ENCODE measurements at regions not wholly inside any gene's neighbourhood (a gene's known extent, or its start where the extent isn't known, plus 50 kb on each side); places are given as distances from the start of the nearest gene placed in this dataset.

DNA sequence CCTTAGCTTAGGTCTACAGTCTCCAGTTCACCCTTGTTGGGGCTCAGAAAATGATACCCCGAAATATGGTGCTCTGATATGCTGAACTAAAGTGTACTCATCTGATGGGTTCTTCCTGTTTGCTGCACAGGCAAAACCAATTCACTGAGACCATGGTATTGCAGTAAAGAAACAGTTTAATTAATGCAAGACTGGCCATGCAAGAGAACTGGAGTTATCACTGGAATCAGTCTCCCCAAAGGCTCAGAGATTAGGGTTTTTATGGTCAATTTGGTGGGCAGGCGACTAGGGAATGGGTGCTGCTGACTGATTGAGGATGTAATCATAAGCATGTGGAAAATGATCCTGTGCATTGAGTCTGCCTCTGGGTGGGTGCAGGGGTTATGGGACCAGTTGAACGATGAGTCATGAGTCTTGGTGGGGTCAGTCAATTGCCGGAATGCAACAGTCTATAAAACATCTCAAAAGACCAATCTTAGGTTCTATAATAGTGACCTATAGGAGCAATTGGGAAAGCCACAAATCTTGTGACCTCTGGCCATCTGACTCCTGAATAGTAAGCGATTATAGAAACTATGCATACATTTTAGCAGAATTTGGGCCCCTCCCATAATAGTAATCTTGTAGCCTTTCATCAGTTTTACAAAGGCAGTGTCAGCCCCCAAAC, 113.0 kb upstream of the ANKRD55 start:
- WGBS (ENCODE audit: insufficient coverage, low coverage, missing lambda C conversion rate) = 4% methylated on average over 5 of the region's 5 CpGs
- in situ Hi-C loops (cut with MboI) = no loop called here
- no TSS peak for BruUV-seq (replicated peaks)

More for the DNA sequence above, 113.0 kb upstream of the ANKRD55 start:
- TF ChIP-seq ZNF12 (CRISPR knock-in tag; IDR thresholded peaks at IDR 0.05) = no peak
- TF ChIP-seq, protein P1, sequence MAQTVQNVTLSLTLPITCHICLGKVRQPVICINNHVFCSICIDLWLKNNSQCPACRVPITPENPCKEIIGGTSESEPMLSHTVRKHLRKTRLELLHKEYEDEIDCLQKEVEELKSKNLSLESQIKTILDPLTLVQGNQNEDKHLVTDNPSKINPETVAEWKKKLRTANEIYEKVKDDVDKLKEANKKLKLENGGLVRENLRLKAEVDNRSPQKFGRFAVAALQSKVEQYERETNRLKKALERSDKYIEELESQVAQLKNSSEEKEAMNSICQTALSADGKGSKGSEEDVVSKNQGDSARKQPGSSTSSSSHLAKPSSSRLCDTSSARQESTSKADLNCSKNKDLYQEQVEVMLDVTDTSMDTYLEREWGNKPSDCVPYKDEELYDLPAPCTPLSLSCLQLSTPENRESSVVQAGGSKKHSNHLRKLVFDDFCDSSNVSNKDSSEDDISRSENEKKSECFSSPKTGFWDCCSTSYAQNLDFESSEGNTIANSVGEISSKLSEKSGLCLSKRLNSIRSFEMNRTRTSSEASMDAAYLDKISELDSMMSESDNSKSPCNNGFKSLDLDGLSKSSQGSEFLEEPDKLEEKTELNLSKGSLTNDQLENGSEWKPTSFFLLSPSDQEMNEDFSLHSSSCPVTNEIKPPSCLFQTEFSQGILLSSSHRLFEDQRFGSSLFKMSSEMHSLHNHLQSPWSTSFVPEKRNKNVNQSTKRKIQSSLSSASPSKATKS (CRISPR knock-in tag; IDR thresholded peaks at IDR 0.05) = no peak
- TF ChIP-seq, protein P2, sequence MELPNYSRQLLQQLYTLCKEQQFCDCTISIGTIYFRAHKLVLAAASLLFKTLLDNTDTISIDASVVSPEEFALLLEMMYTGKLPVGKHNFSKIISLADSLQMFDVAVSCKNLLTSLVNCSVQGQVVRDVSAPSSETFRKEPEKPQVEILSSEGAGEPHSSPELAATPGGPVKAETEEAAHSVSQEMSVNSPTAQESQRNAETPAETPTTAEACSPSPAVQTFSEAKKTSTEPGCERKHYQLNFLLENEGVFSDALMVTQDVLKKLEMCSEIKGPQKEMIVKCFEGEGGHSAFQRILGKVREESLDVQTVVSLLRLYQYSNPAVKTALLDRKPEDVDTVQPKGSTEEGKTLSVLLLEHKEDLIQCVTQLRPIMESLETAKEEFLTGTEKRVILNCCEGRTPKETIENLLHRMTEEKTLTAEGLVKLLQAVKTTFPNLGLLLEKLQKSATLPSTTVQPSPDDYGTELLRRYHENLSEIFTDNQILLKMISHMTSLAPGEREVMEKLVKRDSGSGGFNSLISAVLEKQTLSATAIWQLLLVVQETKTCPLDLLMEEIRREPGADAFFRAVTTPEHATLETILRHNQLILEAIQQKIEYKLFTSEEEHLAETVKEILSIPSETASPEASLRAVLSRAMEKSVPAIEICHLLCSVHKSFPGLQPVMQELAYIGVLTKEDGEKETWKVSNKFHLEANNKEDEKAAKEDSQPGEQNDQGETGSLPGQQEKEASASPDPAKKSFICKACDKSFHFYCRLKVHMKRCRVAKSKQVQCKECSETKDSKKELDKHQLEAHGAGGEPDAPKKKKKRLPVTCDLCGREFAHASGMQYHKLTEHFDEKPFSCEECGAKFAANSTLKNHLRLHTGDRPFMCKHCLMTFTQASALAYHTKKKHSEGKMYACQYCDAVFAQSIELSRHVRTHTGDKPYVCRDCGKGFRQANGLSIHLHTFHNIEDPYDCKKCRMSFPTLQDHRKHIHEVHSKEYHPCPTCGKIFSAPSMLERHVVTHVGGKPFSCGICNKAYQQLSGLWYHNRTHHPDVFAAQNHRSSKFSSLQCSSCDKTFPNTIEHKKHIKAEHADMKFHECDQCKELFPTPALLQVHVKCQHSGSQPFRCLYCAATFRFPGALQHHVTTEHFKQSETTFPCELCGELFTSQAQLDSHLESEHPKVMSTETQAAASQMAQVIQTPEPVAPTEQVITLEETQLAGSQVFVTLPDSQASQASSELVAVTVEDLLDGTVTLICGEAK (IDR thresholded peaks at IDR 0.05) = no peak
- TF ChIP-seq, protein P2 (CRISPR knock-in tag; IDR thresholded peaks at IDR 0.05) = no peak
- TF ChIP-seq PHF8 (IDR thresholded peaks at IDR 0.05; ENCODE audit: borderline replicate concordance, low read length) = no peak
- TF ChIP-seq COPS2 (conservative IDR thresholded peaks at IDR 0.05) = no peak
- TF ChIP-seq ETS2 (tag; IDR thresholded peaks at IDR 0.05; ENCODE audit: borderline replicate concordance, poor library complexity, severe bottlenecking) = no peak
- H3K4me1 ChIP-seq (replicated peaks in 1 of 2; ENCODE audit: control insufficient read depth in 2 of 2, insufficient read depth in 2 of 2, low read length in 2 of 2) = no peaks in the 10 kb centered on the region
- DNase-seq (ENCODE audit: extremely low read depth in 1 of 4, low spot score in 3 of 4) (no peak), FAIRE-seq (no peak), ATAC-seq (no peak)
- no peak overlapping the region for H3K27ac ChIP-seq (ENCODE audit: extremely low read depth, low read depth, low read length)
- H3K9me1 ChIP-seq (ENCODE audit: control insufficient read depth, insufficient read depth, low read length) = no peaks in the 10 kb centered on the region
- no peaks in the 10 kb centered on the region for H3K9me3 ChIP-seq (replicated peaks; ENCODE audit: control insufficient read depth, insufficient read depth, low read depth, low read length)
- H3K4me2 ChIP-seq (ENCODE audit: insufficient read depth, low read length) = no peak overlapping the region
- H3K27me3 ChIP-seq (ENCODE audit: control insufficient read depth in 2 of 2, insufficient read depth in 2 of 2, low read length in 2 of 2) = peaks cover 3 to 7% of the 10 kb centered on the region in 2 experiments; a peak in 2 of 5 replicates
- H3K79me2 ChIP-seq (ENCODE audit: control insufficient read depth, insufficient read depth, low read length) = no peaks in the 10 kb centered on the region
- H3K36me3 ChIP-seq (ENCODE audit: control insufficient read depth, insufficient read depth, low read length) = no peaks in the 10 kb centered on the region
- intact Hi-C loops (cut with micrococcal nuclease) = no loop called here
- CTCF ChIA-PET (ENCODE audit: low intra/inter-chr PET ratio) = interaction anchor here (0.6 kb wide), 1 partner anchor 628 kb away, joined by 3 read pairs; no protein-coding TSS in a partner anchor
- H2AFZ ChIP-seq (ENCODE audit: low read depth, low read length) = no peak overlapping the region
- H3K4me3 ChIP-seq = no peak overlapping the region
- POLR2A ChIA-PET = interaction anchor here (0.6 kb wide), 1 partner anchor 9 kb away, joined by 3 read pairs; no protein-coding TSS in a partner anchor
- no peaks in the 10 kb centered on the region for H4K20me1 ChIP-seq (replicated peaks; ENCODE audit: control insufficient read depth, insufficient read depth, low read length)
- no peak overlapping the region for H3K9ac ChIP-seq (ENCODE audit: insufficient read depth in 1 of 2, low read depth in 2 of 2, low read length in 2 of 2)

All from K562 (cell line).